ENCODE measurements at regions not wholly inside any gene's neighbourhood (a gene's known extent, or its start where the extent isn't known, plus 50 kb on each side); places are given as distances from the start of the nearest gene placed in this dataset.

DNA sequence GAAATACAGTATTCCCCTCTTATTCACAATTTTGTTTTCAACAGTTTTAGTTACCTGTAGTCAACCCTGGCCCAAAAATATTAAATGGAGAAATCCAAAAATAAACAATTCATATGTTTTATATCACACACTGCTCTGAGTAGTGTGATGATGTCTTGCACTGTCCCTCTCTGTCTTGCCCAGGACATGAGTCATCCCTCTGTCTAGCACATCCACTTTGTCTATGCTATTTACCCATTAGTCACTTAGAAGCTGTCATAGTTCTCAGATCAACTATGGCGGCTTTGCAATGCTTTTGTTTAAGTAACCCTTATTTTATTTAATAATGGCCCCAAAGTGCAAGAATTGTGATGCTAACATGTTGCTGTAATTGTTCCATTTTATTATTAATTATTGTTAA, 380.6 kb upstream of the REG3G start:
- no peak overlapping the region for H3K14ac ChIP-seq (replicated peaks; ENCODE audit: low read depth, low read length)
- no peak overlapping the region for H4K91ac ChIP-seq (ENCODE audit: insufficient read depth, low read depth, low read length)
- no peaks in the 10 kb centered on the region for H4K20me1 ChIP-seq (ENCODE audit: insufficient read depth, low read length)
- DNase-seq (no peak), ATAC-seq (ENCODE audit: low read depth) (no peak)
- intact Hi-C loops (cut with micrococcal nuclease) (no loop called here), in situ Hi-C loops (cut with MboI; ENCODE audit: low sequenced_read_pairs) (loop anchor here (10.0 kb wide), 1 partner anchor 80 kb away; no protein-coding TSS in a partner anchor), dilution Hi-C loops (cut with HindIII; ENCODE audit: low sequenced_read_pairs, unreplicated experiment) (no loop called here)
- ChIA-PET CTCF (no interaction called here), POLR2A (ENCODE audit: unreplicated experiment) (no interaction called here)
- no peak overlapping the region for H3K56ac ChIP-seq (ENCODE audit: extremely low read depth, insufficient read depth, low read length)
- H2AK9ac ChIP-seq (replicated peaks; ENCODE audit: low read depth, low read length, poor library complexity): no peak overlapping the region
- H4K8ac ChIP-seq (ENCODE audit: low read depth in 2 of 2, low read length in 2 of 2): no peak overlapping the region
- no peaks in the 10 kb centered on the region for H3K4me1 ChIP-seq (ENCODE audit: control insufficient read depth, insufficient read depth, low read length)
- H2BK15ac ChIP-seq (ENCODE audit: low read depth, low read length): no peak overlapping the region
- no peak overlapping the region for H3K23ac ChIP-seq (ENCODE audit: low read depth, low read length)
- no peak overlapping the region for H4K5ac ChIP-seq (ENCODE audit: low read depth, low read length)
- no peak overlapping the region for H3K4ac ChIP-seq (ENCODE audit: low read depth, low read length)
- H2AK5ac ChIP-seq (ENCODE audit: low read depth, low read length): no peak overlapping the region
- no CpG with 5 or more reads among the region's 1 CpG for WGBS, 2 experiments (ENCODE audit: extremely low coverage in 2 of 2, insufficient read length in 1 of 2)
- H2BK5ac ChIP-seq (ENCODE audit: low read depth, low read length, poor library complexity, severe bottlenecking): no peak overlapping the region
- H3K9me1 ChIP-seq (ENCODE audit: insufficient read depth, low read length): no peaks in the 10 kb centered on the region
- H3K9ac ChIP-seq (ENCODE audit: low read depth, low read length): no peak overlapping the region
- H3K79me1 ChIP-seq (ENCODE audit: low read depth in 1 of 2, low read length in 2 of 2): no peaks in the 10 kb centered on the region
- H2BK120ac ChIP-seq (ENCODE audit: low read depth, low read length): no peak overlapping the region
- no peak overlapping the region for H2AFZ ChIP-seq (replicated peaks; ENCODE audit: low read length, poor library complexity)
- H2BK20ac ChIP-seq (ENCODE audit: low read depth, low read length): no peak overlapping the region
- H3K36me3 ChIP-seq (ENCODE audit: control insufficient read depth, insufficient read depth, low read length): no peaks in the 10 kb centered on the region
- H3K9me3 ChIP-seq (ENCODE audit: control insufficient read depth, insufficient read depth, low read length): peaks cover 4% of the 10 kb centered on the region
- TF ChIP-seq, protein P1, sequence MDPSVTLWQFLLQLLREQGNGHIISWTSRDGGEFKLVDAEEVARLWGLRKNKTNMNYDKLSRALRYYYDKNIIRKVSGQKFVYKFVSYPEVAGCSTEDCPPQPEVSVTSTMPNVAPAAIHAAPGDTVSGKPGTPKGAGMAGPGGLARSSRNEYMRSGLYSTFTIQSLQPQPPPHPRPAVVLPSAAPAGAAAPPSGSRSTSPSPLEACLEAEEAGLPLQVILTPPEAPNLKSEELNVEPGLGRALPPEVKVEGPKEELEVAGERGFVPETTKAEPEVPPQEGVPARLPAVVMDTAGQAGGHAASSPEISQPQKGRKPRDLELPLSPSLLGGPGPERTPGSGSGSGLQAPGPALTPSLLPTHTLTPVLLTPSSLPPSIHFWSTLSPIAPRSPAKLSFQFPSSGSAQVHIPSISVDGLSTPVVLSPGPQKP (IDR thresholded peaks at IDR 0.05; ENCODE audit: borderline replicate concordance, low read depth, low read length): no peak
- TF ChIP-seq MAZ (IDR thresholded peaks at IDR 0.05; ENCODE audit: borderline replicate concordance, low read depth, low read length): no peak
- no peak for TF ChIP-seq MXI1 (IDR thresholded peaks at IDR 0.05; ENCODE audit: borderline replicate concordance, low read depth, low read length)
- TF ChIP-seq, protein P2, sequence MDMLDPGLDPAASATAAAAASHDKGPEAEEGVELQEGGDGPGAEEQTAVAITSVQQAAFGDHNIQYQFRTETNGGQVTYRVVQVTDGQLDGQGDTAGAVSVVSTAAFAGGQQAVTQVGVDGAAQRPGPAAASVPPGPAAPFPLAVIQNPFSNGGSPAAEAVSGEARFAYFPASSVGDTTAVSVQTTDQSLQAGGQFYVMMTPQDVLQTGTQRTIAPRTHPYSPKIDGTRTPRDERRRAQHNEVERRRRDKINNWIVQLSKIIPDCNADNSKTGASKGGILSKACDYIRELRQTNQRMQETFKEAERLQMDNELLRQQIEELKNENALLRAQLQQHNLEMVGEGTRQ (IDR thresholded peaks at IDR 0.05; ENCODE audit: low read depth, low read length): no peak
- TF ChIP-seq, protein P3, sequence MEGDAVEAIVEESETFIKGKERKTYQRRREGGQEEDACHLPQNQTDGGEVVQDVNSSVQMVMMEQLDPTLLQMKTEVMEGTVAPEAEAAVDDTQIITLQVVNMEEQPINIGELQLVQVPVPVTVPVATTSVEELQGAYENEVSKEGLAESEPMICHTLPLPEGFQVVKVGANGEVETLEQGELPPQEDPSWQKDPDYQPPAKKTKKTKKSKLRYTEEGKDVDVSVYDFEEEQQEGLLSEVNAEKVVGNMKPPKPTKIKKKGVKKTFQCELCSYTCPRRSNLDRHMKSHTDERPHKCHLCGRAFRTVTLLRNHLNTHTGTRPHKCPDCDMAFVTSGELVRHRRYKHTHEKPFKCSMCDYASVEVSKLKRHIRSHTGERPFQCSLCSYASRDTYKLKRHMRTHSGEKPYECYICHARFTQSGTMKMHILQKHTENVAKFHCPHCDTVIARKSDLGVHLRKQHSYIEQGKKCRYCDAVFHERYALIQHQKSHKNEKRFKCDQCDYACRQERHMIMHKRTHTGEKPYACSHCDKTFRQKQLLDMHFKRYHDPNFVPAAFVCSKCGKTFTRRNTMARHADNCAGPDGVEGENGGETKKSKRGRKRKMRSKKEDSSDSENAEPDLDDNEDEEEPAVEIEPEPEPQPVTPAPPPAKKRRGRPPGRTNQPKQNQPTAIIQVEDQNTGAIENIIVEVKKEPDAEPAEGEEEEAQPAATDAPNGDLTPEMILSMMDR (conservative IDR thresholded peaks at IDR 0.05; ENCODE audit: low read depth, low read length): no peak
- TF ChIP-seq RAD21 (IDR thresholded peaks at IDR 0.05; ENCODE audit: low read length): no peak
- no peak for TF ChIP-seq CEBPB (IDR thresholded peaks at IDR 0.05; ENCODE audit: low read depth, low read length)
- TF ChIP-seq BHLHE40 (IDR thresholded peaks at IDR 0.05; ENCODE audit: low read depth, low read length): no peak
- TF ChIP-seq RFX5 (IDR thresholded peaks at IDR 0.05; ENCODE audit: low read depth, low read length): no peak
- TF ChIP-seq POLR2A (IDR thresholded peaks at IDR 0.05; ENCODE audit: low read depth, low read length): no peak
- no peak for TF ChIP-seq MAFK (IDR thresholded peaks at IDR 0.05; ENCODE audit: low read depth, low read length)
- TF ChIP-seq CHD1 (IDR thresholded peaks at IDR 0.05; ENCODE audit: low read depth, low read length): no peak
- TF ChIP-seq RCOR1 (IDR thresholded peaks at IDR 0.05; ENCODE audit: insufficient replicate concordance, low read length): no peak
- H3K4me2 ChIP-seq (ENCODE audit: low read depth, low read length): no peak overlapping the region
- no peak overlapping the region for H3K18ac ChIP-seq (ENCODE audit: low read depth, low read length)
- no TSS peak for BruUV-seq (replicated peaks)
- no peaks in the 10 kb centered on the region for H3K27me3 ChIP-seq (ENCODE audit: control insufficient read depth, insufficient read depth, low read length)
- no peak overlapping the region for H3K4me3 ChIP-seq (ENCODE audit: insufficient read depth, low read depth, low read length)
- H3K27ac ChIP-seq (ENCODE audit: insufficient read depth, low read length): no peak overlapping the region

Data from IMR-90 (cell line).